GM23338 (cell line): ENCODE measurements at regions not wholly inside any gene's neighbourhood (a gene's known extent, or its start where the extent isn't known, plus 50 kb on each side); places are given as distances from the start of the nearest gene placed in this dataset.

Source experiments
- POLR2AphosphoS5 ChIP-seq: IDR thresholded peaks from 2 replicates; pipeline ENCODE4 v1.6.1; 2016; ENCODE audit warnings: antibody characterized with exemption, low read depth
- TF ChIP-seq, protein P1 (sequence below), 2 experiments: fragments of 200-600 bp in 1 of 2; sonication (generic) in 1 of 2; conservative IDR thresholded peaks; 2 replicates each; pipeline versions ENCODE4 v1.5.1 to v1.6.1; 2016 to 2017; ENCODE audit warnings: antibody characterized with exemption in 2 of 2, low read depth in 2 of 2, mild to moderate bottlenecking in 2 of 2, moderate library complexity in 1 of 2

DNA sequence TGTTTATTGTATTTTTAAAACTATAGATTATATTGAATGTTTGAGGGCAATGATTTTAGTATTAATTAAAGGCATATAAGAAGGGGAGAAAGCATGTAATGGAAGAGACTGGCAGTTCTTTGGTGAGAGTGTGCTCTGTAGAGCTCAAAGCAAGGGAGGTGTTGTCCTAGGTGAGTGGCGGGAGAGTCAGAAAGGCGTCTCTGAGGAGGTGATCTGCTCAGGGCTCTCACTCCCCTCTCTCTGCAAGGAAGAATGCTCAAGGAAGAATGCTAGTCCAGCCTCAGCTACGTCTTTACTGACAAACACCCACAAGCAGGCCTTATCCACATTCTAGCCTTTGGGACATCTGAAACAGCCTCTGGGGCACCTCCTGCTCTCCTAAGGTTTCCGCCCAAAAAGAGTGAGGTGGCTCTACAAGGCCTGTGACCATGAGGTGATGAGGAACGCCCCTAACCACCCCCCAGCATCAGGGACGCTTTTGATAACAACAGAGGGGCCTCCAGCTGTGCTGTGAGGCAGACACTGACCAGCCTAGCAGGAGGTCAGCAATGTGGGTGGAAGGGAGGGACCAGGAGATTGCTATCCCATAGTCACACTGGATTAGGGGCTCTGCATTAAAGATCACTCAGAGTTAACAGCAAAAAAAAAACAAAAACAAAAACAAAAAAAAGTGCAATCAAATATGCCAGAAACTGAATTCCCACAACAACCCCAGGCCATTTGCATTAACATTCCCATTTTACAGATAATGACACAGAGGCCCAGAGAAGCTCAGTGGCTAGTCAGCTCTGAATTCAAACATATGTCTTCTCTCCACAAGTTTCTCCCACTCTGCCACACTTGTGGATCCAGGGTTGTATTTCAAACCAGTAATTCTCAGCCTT lies 202.2 kb upstream of the CTNNB1 start:
- no peak for TF ChIP-seq POLR2AphosphoS5
- TF ChIP-seq, protein P1, sequence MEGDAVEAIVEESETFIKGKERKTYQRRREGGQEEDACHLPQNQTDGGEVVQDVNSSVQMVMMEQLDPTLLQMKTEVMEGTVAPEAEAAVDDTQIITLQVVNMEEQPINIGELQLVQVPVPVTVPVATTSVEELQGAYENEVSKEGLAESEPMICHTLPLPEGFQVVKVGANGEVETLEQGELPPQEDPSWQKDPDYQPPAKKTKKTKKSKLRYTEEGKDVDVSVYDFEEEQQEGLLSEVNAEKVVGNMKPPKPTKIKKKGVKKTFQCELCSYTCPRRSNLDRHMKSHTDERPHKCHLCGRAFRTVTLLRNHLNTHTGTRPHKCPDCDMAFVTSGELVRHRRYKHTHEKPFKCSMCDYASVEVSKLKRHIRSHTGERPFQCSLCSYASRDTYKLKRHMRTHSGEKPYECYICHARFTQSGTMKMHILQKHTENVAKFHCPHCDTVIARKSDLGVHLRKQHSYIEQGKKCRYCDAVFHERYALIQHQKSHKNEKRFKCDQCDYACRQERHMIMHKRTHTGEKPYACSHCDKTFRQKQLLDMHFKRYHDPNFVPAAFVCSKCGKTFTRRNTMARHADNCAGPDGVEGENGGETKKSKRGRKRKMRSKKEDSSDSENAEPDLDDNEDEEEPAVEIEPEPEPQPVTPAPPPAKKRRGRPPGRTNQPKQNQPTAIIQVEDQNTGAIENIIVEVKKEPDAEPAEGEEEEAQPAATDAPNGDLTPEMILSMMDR (conservative IDR thresholded peaks at IDR 0.05; ENCODE audit: low read depth in 2 of 2), result no peak
